ENCODE measurements at regions not wholly inside any gene's neighbourhood (a gene's known extent, or its start where the extent isn't known, plus 50 kb on each side); places are given as distances from the start of the nearest gene placed in this dataset.

DNA sequence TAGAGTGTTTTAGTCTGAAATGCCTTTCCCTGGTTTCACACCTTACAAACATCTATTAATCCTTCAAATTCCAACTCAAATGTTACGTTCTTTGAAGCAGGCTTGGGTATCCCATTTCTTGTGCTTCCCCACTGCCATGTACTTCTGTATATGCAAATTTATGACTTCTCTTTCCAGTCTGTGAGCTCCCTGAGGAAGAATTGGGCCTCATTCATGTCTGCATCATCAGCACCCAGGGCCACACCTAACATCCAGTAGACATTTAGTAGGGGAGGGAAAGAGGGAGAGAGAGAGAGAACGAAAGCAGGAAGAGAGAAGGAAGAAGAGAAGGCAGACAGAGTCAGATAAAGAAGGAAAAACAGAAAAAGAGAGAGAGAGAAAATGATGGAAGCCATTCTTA is 53.3 kb upstream of the KY start:
- DNase-seq, result no peak
- CTCF ChIA-PET, result no interaction called here
- no peak overlapping the region for H3K27ac Mint-ChIP-seq
- H3K9me3 Mint-ChIP-seq, result no peaks in the 10 kb centered on the region
- peaks cover 4% of the 10 kb centered on the region for H3K27me3 Mint-ChIP-seq (ENCODE audit: low read depth)
- H3K4me1 Mint-ChIP-seq (ENCODE audit: low read depth), result no peaks in the 10 kb centered on the region
- intact Hi-C loops (cut with micrococcal nuclease), result no loop called here
- H3K4me3 Mint-ChIP-seq, result no peak overlapping the region
- H3K36me3 Mint-ChIP-seq (ENCODE audit: low read depth), result no peaks in the 10 kb centered on the region

DNA sequence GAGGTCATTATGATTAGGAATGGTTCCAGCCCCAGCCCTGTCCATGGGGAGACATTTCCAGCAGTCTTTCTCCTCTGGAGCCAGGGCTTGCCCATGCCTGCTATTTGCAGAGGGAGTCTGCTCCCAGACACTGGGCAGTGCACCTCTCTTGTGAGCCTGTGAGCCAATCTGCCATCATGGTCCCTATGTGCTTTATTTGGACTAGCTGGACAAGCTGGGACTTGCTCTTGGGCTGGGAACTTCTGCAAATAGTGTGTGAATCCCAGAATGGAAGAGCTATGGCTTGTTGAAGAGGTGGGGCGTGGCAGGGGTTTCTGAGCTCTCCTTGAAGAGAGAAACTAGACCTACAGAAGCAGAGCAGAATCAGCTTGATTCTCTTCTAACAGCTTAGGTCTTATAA is 53.7 kb upstream of the KY start:
- H3K27ac Mint-ChIP-seq, result no peak overlapping the region
- H3K27me3 Mint-ChIP-seq (ENCODE audit: low read depth), result peaks cover 4% of the 10 kb centered on the region
- CTCF ChIA-PET, result no interaction called here
- H3K9me3 Mint-ChIP-seq, result no peaks in the 10 kb centered on the region
- intact Hi-C loops (cut with micrococcal nuclease), result no loop called here
- H3K36me3 Mint-ChIP-seq (ENCODE audit: low read depth), result no peaks in the 10 kb centered on the region
- no peak overlapping the region for H3K4me3 Mint-ChIP-seq
- no peak for DNase-seq
- H3K4me1 Mint-ChIP-seq (ENCODE audit: low read depth), result no peaks in the 10 kb centered on the region

DNA sequence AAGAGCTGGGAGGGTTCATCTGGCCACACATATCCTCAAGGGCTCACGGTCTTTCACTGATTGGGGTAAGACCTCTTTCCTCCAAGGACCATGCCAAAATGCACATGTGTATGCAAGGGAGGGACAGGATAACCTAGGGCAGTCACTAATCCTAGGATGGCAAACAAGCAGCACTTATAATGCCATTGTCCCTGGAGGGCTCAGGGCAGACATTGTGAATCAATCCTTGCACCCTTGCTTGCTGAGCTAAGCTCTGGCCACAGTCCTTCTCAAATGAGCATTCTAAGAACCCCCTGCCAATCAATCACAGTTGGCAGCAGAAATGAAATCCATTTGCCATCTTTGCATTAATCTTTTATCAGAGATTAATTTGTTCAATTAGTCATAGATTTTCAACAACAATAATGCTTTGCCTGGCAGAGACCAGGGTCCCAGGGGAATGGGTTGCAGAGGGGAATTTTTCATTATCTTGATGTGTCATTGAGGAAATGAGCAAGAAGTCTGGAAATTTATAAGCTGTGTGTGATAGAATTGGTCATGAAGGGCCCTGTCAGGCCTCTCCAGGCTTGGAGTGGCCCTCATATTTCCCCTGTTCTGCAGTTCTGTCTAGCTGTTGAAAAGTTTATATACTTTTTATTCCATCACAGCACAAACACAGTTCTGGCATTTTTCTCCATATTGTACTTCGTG is 57.2 kb upstream of the KY start:
- H3K4me3 Mint-ChIP-seq, result no peak overlapping the region
- intact Hi-C loops (cut with micrococcal nuclease), result no loop called here
- CTCF ChIA-PET, result no interaction called here
- H3K27ac Mint-ChIP-seq, result no peak overlapping the region
- H3K36me3 Mint-ChIP-seq (ENCODE audit: low read depth), result no peaks in the 10 kb centered on the region
- H3K9me3 Mint-ChIP-seq, result no peaks in the 10 kb centered on the region
- peaks cover 2% of the 10 kb centered on the region for H3K27me3 Mint-ChIP-seq (ENCODE audit: low read depth)
- H3K4me1 Mint-ChIP-seq (ENCODE audit: low read depth), result no peaks in the 10 kb centered on the region
- no peak for DNase-seq

DNA sequence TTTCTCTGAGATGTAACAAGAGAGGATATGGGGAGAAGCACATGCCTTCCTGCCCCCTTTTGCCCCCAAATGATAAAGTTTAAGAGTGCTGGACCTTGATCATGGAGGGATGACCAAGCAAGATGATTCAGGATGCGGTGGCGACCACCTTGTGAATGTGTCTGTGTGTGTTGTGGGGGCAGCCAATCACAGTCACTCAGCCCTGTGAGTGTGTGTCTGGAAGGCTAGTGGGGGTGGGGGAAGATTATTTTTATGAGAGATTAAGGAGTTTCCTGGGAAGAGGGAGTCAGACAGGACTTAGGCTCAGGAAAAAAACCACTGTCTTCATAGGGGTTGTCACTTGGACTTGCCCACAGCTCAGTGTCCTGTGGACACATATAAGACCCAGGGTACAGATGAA is 57.8 kb upstream of the KY start:
- Mint-ChIP-seq H3K27me3 (ENCODE audit: low read depth) (peaks cover 2% of the 10 kb centered on the region), H3K27ac (no peak overlapping the region), H3K4me1 (ENCODE audit: low read depth) (no peaks in the 10 kb centered on the region), H3K4me3 (no peak overlapping the region), H3K36me3 (ENCODE audit: low read depth) (no peaks in the 10 kb centered on the region), H3K9me3 (no peaks in the 10 kb centered on the region)
- CTCF ChIA-PET, result no interaction called here
- DNase-seq, result no peak
- intact Hi-C loops (cut with micrococcal nuclease), result no loop called here

DNA sequence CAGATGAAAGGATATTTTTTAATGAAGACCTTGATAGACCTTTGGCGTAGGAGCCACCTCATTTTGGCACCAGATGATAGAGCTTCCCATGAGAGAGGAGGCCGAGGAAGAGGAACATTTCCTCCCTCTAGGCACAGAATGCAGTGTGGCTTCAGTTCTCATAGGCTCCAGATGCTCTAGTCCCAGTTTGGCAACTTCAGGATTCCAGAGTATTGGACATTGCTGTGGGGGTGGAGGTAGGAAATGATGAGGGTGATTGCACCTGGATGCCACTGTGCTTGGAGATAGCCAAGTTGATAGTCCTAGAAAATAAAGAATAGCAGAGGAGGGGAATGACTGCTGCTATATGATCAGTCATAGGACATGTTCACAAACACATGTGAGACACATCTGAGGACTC is 58.3 kb upstream of the KY start:
- Mint-ChIP-seq H3K4me1 (ENCODE audit: low read depth) (no peaks in the 10 kb centered on the region), H3K9me3 (no peaks in the 10 kb centered on the region), H3K36me3 (ENCODE audit: low read depth) (no peaks in the 10 kb centered on the region), H3K4me3 (no peak overlapping the region), H3K27me3 (ENCODE audit: low read depth) (peaks cover 2% of the 10 kb centered on the region), H3K27ac (no peak overlapping the region)
- intact Hi-C loops (cut with micrococcal nuclease), result no loop called here
- DNase-seq, result no peak
- CTCF ChIA-PET, result no interaction called here

DNA sequence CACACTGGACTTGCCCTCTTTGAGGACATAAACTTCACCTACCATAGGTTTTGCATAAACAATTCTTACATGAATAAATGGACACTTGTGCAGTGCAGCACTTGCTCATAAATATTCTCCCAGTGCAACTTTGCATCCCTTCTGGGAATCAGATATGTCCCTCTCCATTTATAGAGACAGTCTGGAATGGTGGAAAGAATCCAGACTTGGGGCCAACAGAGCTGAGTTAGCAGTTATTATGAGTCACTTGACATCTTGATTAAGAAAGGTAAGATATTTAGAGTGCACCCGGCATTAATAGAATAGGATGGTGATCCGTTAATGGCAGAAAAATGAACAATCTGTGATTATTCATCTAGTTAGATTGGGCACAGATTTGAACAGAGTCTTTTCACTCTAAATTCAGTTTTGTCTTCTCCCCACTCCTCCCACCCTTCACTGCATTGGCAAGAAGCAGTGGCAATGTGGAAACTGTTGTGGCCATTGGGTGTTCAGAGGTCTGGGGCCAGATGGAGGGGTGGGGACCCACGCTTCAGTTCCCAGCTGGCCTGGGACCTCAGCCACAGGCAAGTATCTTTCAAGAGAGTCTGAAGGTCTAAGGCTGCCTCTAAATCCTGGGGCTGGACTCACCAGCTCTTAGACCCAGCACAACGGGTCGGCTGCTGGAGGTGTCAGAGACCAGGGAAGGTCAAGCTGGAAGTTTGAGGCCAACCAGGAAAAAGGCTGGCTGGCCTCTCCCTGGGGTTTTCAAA is 58.9 kb upstream of the KY start:
- Mint-ChIP-seq H3K27ac (no peak overlapping the region), H3K4me1 (ENCODE audit: low read depth) (no peaks in the 10 kb centered on the region), H3K27me3 (ENCODE audit: low read depth) (peaks cover 2% of the 10 kb centered on the region), H3K4me3 (no peak overlapping the region), H3K36me3 (ENCODE audit: low read depth) (no peaks in the 10 kb centered on the region), H3K9me3 (no peaks in the 10 kb centered on the region)
- CTCF ChIA-PET, result interaction anchor here (0.5 kb wide), 1 partner anchor 13 kb away, joined by 3 read pairs; no protein-coding TSS in a partner anchor
- no peak for DNase-seq
- intact Hi-C loops (cut with micrococcal nuclease), result no loop called here

DNA sequence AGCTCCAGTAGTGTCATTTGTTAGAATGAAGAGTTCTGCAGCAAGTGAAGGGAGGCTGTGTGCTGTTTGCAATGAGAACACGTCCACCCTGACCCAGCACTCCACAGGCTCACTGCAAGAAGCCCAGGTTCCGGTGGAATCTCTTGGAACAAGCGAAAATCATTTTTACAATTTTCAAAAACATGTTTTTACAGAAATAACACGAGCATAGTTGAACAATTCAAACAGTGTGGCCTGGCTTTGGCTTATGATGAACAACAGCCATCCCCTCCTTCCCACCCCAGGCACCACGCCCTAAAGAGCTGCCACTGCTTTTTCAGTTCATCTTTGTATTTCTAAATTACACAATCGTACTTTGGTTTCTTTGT is 59.5 kb upstream of the KY start:
- Mint-ChIP-seq H3K36me3 (ENCODE audit: low read depth) (no peaks in the 10 kb centered on the region), H3K27me3 (ENCODE audit: low read depth) (peaks cover 2% of the 10 kb centered on the region), H3K27ac (no peak overlapping the region), H3K9me3 (no peaks in the 10 kb centered on the region), H3K4me1 (ENCODE audit: low read depth) (no peaks in the 10 kb centered on the region), H3K4me3 (no peak overlapping the region)
- CTCF ChIA-PET, result interaction anchor here (0.5 kb wide), 1 partner anchor 12 kb away, joined by 3 read pairs; no protein-coding TSS in a partner anchor
- no peak for DNase-seq
- intact Hi-C loops (cut with micrococcal nuclease), result no loop called here

DNA sequence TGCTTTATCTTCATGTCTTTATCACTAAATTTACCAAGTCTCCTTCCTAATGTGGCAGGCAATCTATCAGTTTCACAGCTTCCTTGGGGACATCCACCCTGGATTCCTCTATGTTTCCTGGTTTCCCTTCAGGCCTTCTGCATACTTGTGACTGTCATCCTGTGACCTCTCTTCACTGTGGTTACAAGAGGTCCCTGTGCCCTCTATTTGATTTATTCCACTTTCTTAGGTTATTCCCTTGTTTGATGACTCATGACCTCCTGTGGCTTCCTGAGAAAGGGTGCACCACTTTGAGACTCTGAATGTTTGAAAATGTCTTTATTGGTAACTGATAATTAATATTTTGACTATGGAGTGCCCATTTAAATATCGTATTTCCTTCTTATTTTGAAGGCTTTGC is 60.5 kb upstream of the KY start:
- DNase-seq, result no peak
- H3K36me3 Mint-ChIP-seq (ENCODE audit: low read depth), result no peaks in the 10 kb centered on the region
- no peaks in the 10 kb centered on the region for H3K9me3 Mint-ChIP-seq
- H3K27ac Mint-ChIP-seq, result no peak overlapping the region
- no peak overlapping the region for H3K4me3 Mint-ChIP-seq
- H3K27me3 Mint-ChIP-seq (ENCODE audit: low read depth), result peaks cover 2% of the 10 kb centered on the region
- no peaks in the 10 kb centered on the region for H3K4me1 Mint-ChIP-seq (ENCODE audit: low read depth)
- CTCF ChIA-PET, result no interaction called here
- intact Hi-C loops (cut with micrococcal nuclease), result no loop called here

DNA sequence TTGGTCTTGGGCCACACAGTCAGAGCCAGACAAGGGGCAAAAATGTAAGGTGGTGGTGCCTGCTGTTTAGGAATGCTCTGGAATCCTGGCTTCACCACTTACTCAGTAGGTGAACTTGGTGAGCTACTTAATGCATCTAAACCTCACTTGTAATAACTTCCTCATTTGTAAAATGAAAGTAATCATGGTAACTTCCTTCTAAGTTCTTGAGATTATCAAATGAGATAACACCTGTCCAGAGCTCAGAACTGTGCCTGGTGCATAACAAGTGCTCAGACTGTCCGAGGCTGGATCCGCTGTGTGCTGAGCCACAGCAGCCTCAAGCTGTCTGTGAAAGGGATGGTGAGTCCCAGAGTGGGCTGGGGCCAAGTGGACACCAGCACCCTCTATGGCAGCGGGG is 62.8 kb upstream of the KY start:
- H3K36me3 Mint-ChIP-seq (ENCODE audit: low read depth), result no peaks in the 10 kb centered on the region
- peaks cover 2% of the 10 kb centered on the region for H3K27me3 Mint-ChIP-seq (ENCODE audit: low read depth)
- no peak overlapping the region for H3K27ac Mint-ChIP-seq
- no peaks in the 10 kb centered on the region for H3K4me1 Mint-ChIP-seq (ENCODE audit: low read depth)
- DNase-seq, result no peak
- CTCF ChIA-PET, result no interaction called here
- no peak overlapping the region for H3K4me3 Mint-ChIP-seq
- no peaks in the 10 kb centered on the region for H3K9me3 Mint-ChIP-seq
- intact Hi-C loops (cut with micrococcal nuclease), result no loop called here

DNA sequence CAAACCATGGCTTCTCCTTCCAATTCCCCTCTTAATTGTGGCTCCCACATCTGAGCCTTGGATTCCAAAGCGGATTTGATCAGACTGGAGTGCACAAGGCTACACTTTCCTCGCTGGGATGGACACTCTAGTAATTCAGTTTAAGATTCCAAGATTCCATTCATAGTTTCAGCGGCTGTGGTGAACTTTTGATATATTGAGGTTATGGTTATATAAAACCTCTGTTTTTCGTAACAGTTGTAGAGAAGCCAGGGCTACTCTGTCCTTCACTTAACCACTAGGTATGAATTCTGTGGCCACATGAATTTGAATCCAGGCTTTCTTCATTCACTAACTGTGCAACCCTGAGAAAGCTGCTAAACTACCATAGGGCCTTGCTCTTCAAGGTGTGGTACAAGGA is 67.9 kb upstream of the KY start:
- Mint-ChIP-seq H3K27ac (no peak overlapping the region), H3K4me1 (ENCODE audit: low read depth) (no peaks in the 10 kb centered on the region), H3K27me3 (ENCODE audit: low read depth) (peaks cover 3% of the 10 kb centered on the region), H3K9me3 (no peaks in the 10 kb centered on the region), H3K4me3 (no peak overlapping the region), H3K36me3 (ENCODE audit: low read depth) (no peaks in the 10 kb centered on the region)
- DNase-seq, result no peak
- intact Hi-C loops (cut with micrococcal nuclease), result no loop called here
- CTCF ChIA-PET, result no interaction called here

DNA sequence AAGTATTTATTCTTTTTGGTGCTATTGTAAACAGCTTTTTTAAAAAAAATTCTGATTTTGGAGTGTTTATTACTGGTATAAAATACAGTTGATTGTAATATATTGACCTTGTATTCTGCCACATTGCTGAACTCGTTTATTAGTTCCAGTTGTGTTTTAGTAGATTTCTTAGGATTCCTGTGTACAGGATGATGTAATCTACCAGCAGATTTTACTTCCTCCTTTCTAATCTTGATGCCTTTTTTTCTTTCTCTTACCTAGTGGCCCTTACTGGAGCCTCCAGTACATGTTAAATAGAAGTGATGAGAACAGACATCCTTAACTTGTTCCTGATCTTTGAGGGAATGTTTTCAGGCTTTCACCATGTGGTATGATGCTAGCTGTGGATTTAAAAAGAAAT is 70.4 kb upstream of the KY start:
- Mint-ChIP-seq H3K4me3 (no peak overlapping the region), H3K27ac (no peak overlapping the region), H3K27me3 (ENCODE audit: low read depth) (peaks cover 3% of the 10 kb centered on the region), H3K9me3 (no peaks in the 10 kb centered on the region), H3K36me3 (ENCODE audit: low read depth) (no peaks in the 10 kb centered on the region), H3K4me1 (ENCODE audit: low read depth) (no peaks in the 10 kb centered on the region)
- CTCF ChIA-PET, result no interaction called here
- intact Hi-C loops (cut with micrococcal nuclease), result no loop called here
- no peak for DNase-seq

DNA sequence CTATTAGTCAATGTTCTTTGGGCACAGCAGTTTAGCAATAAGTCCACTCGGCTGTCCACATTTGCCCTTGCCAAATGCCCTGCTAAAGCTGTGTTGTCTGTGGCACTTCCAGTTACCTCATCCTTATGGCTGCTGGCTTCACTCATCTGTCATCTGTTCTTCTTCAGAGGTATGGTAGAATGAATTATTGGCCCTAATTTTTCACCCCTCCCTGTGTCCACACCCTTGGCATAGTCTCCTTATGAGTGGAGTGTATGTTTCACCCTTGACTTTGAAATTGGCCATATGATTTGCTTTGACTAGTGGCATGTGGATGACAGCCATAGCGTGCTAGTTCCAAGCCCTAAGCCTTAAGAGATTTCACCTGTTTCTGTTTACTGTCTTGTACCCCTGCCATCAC is 72.1 kb upstream of the EPHB1 start:
- Mint-ChIP-seq H3K27me3 (ENCODE audit: low read depth) (peaks cover 10% of the 10 kb centered on the region), H3K9me3 (no peaks in the 10 kb centered on the region), H3K4me3 (no peak overlapping the region), H3K27ac (no peak overlapping the region), H3K36me3 (ENCODE audit: low read depth) (no peaks in the 10 kb centered on the region), H3K4me1 (ENCODE audit: low read depth) (no peaks in the 10 kb centered on the region)
- intact Hi-C loops (cut with micrococcal nuclease), result no loop called here
- DNase-seq, result no peak
- CTCF ChIA-PET, result interaction anchor here (0.7 kb wide), 1 partner anchor 13 kb away, joined by 3 read pairs; no protein-coding TSS in a partner anchor

DNA sequence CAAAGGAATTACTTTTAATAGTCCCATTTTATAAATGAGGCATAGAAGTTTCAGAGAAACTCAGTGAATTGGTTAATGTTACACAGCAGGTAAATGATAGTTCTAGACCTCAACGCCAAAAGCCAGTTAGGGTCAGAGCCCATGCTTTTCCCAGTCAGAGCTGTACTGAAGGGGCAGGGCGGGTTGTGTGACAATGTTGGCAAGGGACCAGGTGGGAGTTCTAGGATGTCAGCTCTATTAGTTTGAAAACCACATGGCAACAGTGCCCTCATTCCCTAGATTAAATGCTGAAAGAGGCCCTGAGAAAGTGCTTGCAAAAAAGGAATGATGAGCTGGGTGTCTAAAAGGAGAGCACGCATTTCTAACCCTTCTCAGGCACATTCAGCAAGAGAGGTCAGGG is 65.4 kb upstream of the EPHB1 start:
- Mint-ChIP-seq H3K27ac (no peak overlapping the region), H3K4me1 (ENCODE audit: low read depth) (no peaks in the 10 kb centered on the region), H3K27me3 (ENCODE audit: low read depth) (peaks cover 11% of the 10 kb centered on the region), H3K9me3 (no peaks in the 10 kb centered on the region), H3K4me3 (no peak overlapping the region), H3K36me3 (ENCODE audit: low read depth) (no peaks in the 10 kb centered on the region)
- DNase-seq, result no peak
- CTCF ChIA-PET, result no interaction called here
- intact Hi-C loops (cut with micrococcal nuclease), result no loop called here
